ENCODE measurements at regions not wholly inside any gene's neighbourhood (a gene's known extent, or its start where the extent isn't known, plus 50 kb on each side); places are given as distances from the start of the nearest gene placed in this dataset.

- TF ChIP-seq EZH2 (IDR thresholded peaks at IDR 0.05; ENCODE audit: insufficient read depth, poor library complexity, severe bottlenecking) (no peak), EZH2phosphoT487 (IDR thresholded peaks at IDR 0.05; ENCODE audit: insufficient read depth, low read depth) (no peak)
These were observed 511.5 kb upstream of the PTBP2 start for GRCh38 chr1:96210054-96210453.
